Karpas-422 (cell line): ENCODE measurements at regions not wholly inside any gene's neighbourhood (a gene's known extent, or its start where the extent isn't known, plus 50 kb on each side); places are given as distances from the start of the nearest gene placed in this dataset.

ENCODE experiments used
- DNase-seq: peaks from one replicate; pipeline ENCODE4 v3.0.0-alpha.2; 2015
- H2AFZ ChIP-seq: fragments of 200-600 bp; sonication (generic); 2 replicates; pipeline ENCODE4 v1.6.1; 2014; ENCODE audit warnings: antibody characterized with exemption, low read length, mixed read lengths
- H3K27ac ChIP-seq: fragments of 200-600 bp; sonication (generic); 2 replicates; pipeline ENCODE4 v1.5.1; 2014; ENCODE audit warnings: mild to moderate bottlenecking, low read length, moderate library complexity
- H3K27me3 ChIP-seq: fragments of 200-600 bp; sonication (generic); 2 replicates; pipeline ENCODE4 v1.6.1; 2014; ENCODE audit warnings: low read length, mixed read lengths
- H3K36me3 ChIP-seq: fragments of 200-600 bp; sonication (generic); 2 replicates; pipeline ENCODE4 v1.6.1; 2014; ENCODE audit warnings: low read length, mixed read lengths; ENCODE audit not compliant: insufficient read depth
- H3K4me1 ChIP-seq: fragments of 200-600 bp; sonication (generic); 2 replicates; pipeline ENCODE4 v1.6.1; 2014; ENCODE audit warnings: mild to moderate bottlenecking, low read length, mixed read lengths
- H3K4me2 ChIP-seq: fragments of 200-600 bp; sonication (generic); 2 replicates; pipeline ENCODE4 v1.6.1; 2014; ENCODE audit warnings: low read length, low read depth, mild to moderate bottlenecking; ENCODE audit not compliant: poor library complexity, severe bottlenecking
- H3K4me3 ChIP-seq: fragments of 200-600 bp; sonication (generic); 2 replicates; pipeline ENCODE4 v1.5.1; 2014; ENCODE audit warnings: mild to moderate bottlenecking, antibody characterized with exemption, low read length, mixed read lengths
- H3K79me2 ChIP-seq: fragments of 200-600 bp; sonication (generic); 2 replicates; pipeline ENCODE4 v1.6.1; 2014; ENCODE audit warnings: mild to moderate bottlenecking, low read length, mixed read lengths
- H3K9ac ChIP-seq: fragments of 200-600 bp; sonication (generic); 2 replicates; pipeline ENCODE4 v1.6.0; 2014; ENCODE audit warnings: low read length
- H3K9me2 ChIP-seq: fragments of 200-600 bp; sonication (generic), shearing (Covaris generic); replicated peaks from 2 replicates; pipeline ENCODE4 v1.6.0; 2014; ENCODE audit warnings: mild to moderate bottlenecking, low read length, moderate library complexity; ENCODE audit not compliant: insufficient read depth
- H3K9me3 ChIP-seq: fragments of 300-700, 200-600 bp; sonication (generic); 2 replicates; pipeline ENCODE4 v1.6.1; 2014; ENCODE audit warnings: low read length, mixed read lengths
- H4K20me1 ChIP-seq: fragments of 200-600 bp; sonication (generic); 2 replicates; pipeline ENCODE4 v1.6.1; 2014; ENCODE audit warnings: mild to moderate bottlenecking, antibody characterized with exemption, low read length, low read depth; ENCODE audit not compliant: insufficient read depth

DNA sequence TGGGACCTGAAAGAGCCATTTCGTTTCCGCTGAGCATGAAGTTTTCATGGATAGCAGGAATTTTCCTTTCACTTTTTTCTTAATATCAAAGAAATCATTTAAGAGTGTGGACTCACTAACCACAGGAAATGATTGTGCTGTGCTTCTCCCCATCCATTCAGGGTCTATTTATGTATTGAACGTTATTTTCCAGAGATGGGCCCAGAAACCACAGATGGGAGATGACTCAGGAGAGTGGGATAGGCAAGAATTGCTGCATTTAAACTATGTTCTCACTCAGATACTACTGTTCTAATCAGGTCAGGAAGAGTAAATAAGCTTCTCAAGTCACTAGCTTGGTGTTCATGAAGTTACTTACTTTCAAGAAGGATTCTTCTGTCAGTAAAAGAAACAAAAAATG, 763.8 kb downstream of the DTWD2 start:
- DNase-seq: no peak
- H3K27me3 ChIP-seq: no peaks in the 10 kb centered on the region

DNA sequence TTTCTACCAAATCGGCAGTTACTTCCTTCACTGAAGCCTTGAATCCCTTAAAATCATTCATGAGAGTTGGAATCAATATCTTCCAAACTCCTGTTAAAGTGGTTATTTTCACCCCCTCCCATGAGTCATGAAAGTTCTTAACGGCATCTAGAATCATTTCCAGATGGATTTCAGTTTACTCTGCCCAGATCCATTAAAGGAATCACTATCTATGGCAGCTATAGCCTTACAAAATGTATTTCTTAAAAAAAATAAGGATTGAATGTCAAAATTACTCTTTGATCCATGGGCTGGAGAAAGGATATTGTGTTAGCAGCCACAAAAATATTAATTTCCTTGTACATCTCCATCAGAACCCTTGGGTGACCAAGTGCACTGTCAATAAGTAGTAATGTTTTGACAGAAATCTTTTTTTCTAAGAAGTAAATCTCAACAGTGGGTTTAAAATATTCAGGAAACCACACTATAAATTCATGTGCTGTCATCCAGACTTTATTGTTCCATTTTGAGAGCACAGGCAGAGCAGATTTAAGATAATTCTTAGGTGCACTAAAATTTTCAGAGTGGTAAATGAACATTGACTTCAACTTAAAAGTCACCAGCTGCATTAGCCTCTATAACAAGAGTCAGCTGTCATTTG, 767.7 kb downstream of the DTWD2 start:
- H3K4me1 ChIP-seq: no peaks in the 10 kb centered on the region
- no peak overlapping the region for H3K9ac ChIP-seq
- H3K36me3 ChIP-seq: no peaks in the 10 kb centered on the region

More for the DNA sequence above, 763.8 kb downstream of the DTWD2 start:
- no peaks in the 10 kb centered on the region for H4K20me1 ChIP-seq
- H3K4me2 ChIP-seq: no peak overlapping the region
- H3K9me2 ChIP-seq: no peaks in the 10 kb centered on the region
- H3K27ac ChIP-seq: no peak overlapping the region
- H3K4me1 ChIP-seq: no peaks in the 10 kb centered on the region
- no peak overlapping the region for H3K4me3 ChIP-seq
- H3K36me3 ChIP-seq: no peaks in the 10 kb centered on the region
- peaks cover 2% of the 10 kb centered on the region; the same call in 1 of the 2 replicates for H3K9me3 ChIP-seq
- H2AFZ ChIP-seq: no peak overlapping the region
- H3K79me2 ChIP-seq: no peaks in the 10 kb centered on the region
- H3K9ac ChIP-seq: no peak overlapping the region

DNA sequence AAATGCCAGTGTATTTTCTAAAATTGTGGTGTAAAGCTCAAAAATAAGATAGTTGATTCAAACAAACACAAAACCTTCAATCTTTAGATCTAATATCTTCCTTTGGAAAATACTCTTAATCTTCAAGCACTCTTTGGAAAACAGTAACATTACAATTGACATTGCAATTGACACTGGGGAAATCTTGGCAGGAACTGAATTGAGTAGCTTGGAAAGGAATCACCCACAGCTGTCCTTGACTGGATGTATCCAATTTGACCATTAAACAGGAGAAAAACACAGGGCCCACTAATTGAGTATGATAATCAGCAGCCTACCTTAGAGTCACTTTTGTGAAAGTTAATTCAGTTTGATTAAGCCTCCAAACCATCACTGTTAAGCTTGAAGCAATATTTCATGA, 776.7 kb downstream of the DTWD2 start:
- H3K4me2 ChIP-seq: no peak overlapping the region
- no peaks in the 10 kb centered on the region for H4K20me1 ChIP-seq
- H3K27ac ChIP-seq: no peak overlapping the region
- no peaks in the 10 kb centered on the region for H3K9me2 ChIP-seq
- no peaks in the 10 kb centered on the region for H3K36me3 ChIP-seq
- peaks cover 3% of the 10 kb centered on the region; the same call in 1 of the 2 replicates for H3K9me3 ChIP-seq
- H3K4me3 ChIP-seq: no peak overlapping the region
- H3K4me1 ChIP-seq: no peaks in the 10 kb centered on the region
- H3K79me2 ChIP-seq: no peaks in the 10 kb centered on the region
- DNase-seq: no peak
- no peaks in the 10 kb centered on the region for H3K27me3 ChIP-seq
- no peak overlapping the region for H3K9ac ChIP-seq
- no peak overlapping the region for H2AFZ ChIP-seq

More for the DNA sequence above, 767.7 kb downstream of the DTWD2 start:
- Histone ChIP-seq H3K27me3 (no peaks in the 10 kb centered on the region), H3K79me2 (no peaks in the 10 kb centered on the region), H3K9me2 (no peaks in the 10 kb centered on the region), H3K4me3 (no peak overlapping the region), H2AFZ (no peak overlapping the region), H3K9me3 (no peaks in the 10 kb centered on the region), H4K20me1 (no peaks in the 10 kb centered on the region), H3K27ac (no peak overlapping the region), H3K4me2 (no peak overlapping the region)
- no peak for DNase-seq

DNA sequence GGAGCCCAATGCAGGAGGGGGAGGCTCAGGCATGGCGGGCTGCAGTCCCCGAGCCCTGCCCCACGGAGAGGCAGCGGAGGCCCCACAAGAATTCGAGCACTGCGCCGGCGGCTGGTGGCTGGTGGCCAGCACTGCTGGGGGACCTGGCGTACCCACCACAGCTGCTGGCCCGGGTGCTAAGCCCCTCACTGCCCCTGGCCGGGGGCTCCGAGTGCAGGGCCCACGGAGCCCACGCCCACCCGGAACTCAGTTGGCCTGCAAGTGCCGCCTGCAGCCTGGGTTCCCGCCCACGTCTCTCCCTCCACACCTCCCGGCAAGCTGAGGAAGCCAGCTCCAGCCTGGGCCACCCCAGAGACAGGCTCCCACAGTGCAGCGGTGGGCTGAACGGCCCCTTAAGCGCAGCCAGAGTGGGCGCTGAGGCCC, 780.3 kb downstream of the DTWD2 start:
- Histone ChIP-seq H3K9me3 (peaks cover 3% of the 10 kb centered on the region; the same call in 1 of the 2 replicates), H3K27ac (no peak overlapping the region), H3K9me2 (no peaks in the 10 kb centered on the region), H3K9ac (no peak overlapping the region), H3K27me3 (no peaks in the 10 kb centered on the region), H3K36me3 (no peaks in the 10 kb centered on the region), H3K79me2 (no peaks in the 10 kb centered on the region), H3K4me2 (no peak overlapping the region), H3K4me1 (no peaks in the 10 kb centered on the region), H3K4me3 (no peak overlapping the region), H2AFZ (no peak overlapping the region), H4K20me1 (no peaks in the 10 kb centered on the region)
- no peak for DNase-seq

DNA sequence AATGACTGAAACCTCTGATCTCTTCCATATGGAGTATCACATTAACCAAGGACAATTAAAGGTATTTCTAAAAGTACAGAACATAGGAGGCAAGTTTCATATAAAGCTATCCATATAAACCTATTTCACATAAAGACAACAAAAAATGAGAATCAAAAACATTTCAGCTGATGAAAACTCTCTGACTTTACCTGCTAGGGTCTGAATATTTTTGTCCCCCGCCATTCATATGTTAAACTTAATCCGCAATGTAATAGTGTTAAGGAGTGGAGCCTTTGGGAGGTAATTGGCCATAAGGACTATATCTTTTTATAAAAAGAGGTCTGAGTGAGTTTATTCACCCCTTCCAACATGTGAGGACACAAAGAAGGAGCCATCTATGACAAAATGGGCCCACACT, 788.5 kb downstream of the DTWD2 start:
- DNase-seq: no peak
- Histone ChIP-seq H3K9me2 (no peaks in the 10 kb centered on the region), H3K9me3 (no peaks in the 10 kb centered on the region), H3K9ac (no peak overlapping the region), H3K4me3 (no peak overlapping the region), H3K79me2 (no peaks in the 10 kb centered on the region), H3K36me3 (no peaks in the 10 kb centered on the region), H2AFZ (no peak overlapping the region), H4K20me1 (no peaks in the 10 kb centered on the region), H3K4me1 (no peaks in the 10 kb centered on the region), H3K27ac (no peak overlapping the region), H3K27me3 (no peaks in the 10 kb centered on the region), H3K4me2 (no peak overlapping the region)

DNA sequence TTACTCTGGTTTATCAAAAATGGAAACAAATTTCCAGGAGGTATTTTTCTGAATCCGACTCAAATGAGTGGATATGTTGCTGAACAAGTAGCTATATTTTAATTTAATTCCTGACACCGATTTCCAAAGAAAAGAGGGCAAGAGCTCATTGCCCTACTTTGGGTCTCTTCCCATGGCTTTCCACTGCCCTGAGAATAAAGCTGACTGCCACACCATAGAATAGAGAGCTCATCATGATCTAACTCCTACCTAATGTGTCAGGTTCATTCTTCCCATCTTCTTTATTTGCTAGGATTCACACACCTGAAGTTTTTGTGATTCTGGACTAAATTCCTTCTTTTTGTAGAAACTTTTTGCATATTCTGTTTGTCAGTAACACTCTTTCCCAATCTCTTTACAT, 792.1 kb downstream of the DTWD2 start:
- no peaks in the 10 kb centered on the region for H3K9me3 ChIP-seq
- no peak overlapping the region for H3K9ac ChIP-seq
- H3K27ac ChIP-seq: no peak overlapping the region
- H3K27me3 ChIP-seq: no peaks in the 10 kb centered on the region
- no peaks in the 10 kb centered on the region for H4K20me1 ChIP-seq
- H3K36me3 ChIP-seq: no peaks in the 10 kb centered on the region
- H2AFZ ChIP-seq: no peak overlapping the region
- H3K4me1 ChIP-seq: no peaks in the 10 kb centered on the region
- DNase-seq: no peak
- H3K9me2 ChIP-seq: no peaks in the 10 kb centered on the region
- no peak overlapping the region for H3K4me2 ChIP-seq
- no peak overlapping the region for H3K4me3 ChIP-seq
- no peaks in the 10 kb centered on the region for H3K79me2 ChIP-seq

DNA sequence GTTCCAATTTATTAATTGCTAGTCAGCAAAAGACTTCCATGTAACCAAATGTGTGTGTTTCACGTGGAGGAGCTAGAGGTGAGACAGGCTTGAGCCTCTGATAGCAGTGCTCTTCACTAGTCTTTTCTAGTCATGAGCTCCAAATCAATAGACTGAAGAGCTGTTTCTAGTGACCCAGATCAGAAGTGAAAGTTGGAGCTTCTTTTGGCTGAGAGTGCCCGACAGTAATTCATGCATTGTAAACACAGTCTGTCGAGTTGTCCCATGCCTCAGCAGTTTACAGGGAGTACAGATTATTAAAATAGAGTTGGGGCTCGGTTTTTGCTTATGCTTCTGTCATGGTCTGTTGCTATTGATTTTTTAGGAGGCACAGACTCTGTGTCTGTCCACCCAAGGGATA, 793.1 kb downstream of the DTWD2 start:
- H3K27me3 ChIP-seq: no peaks in the 10 kb centered on the region

DNA sequence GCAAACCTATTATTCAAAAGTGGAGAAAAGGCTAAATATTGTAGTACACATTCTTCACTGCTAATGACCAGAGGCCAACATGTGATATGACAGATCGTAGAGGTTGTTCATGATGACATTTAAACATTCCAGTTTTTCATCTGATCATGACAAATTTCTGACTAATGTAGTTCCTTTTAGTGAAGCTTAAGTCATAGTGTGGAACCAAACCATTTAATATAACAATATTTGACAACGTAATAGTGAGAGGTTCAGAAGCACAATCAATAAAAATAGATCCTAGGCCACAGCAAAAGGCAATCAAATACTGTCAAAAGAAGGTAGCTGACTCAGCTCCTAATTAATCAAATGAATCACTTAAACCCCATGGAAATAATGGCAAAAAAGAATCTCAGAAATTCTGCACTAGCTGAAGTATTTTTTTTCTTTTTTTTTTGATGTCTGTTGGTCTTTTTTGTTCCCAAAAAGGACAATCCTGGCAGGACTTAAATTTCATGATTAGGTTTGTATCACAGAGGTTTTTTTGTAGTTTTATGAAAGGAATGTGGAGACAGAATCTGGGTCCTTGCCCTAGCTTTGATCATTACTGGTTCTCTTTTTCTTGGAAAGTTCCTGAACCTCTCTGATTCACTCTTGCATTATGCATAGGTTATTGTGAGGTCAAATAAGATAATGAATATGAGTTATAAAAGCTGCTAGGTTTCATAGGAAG, 795.0 kb downstream of the DTWD2 start:
- DNase-seq: no peak
- Histone ChIP-seq H3K4me3 (no peak overlapping the region), H2AFZ (no peak overlapping the region), H3K4me2 (no peak overlapping the region), H3K79me2 (no peaks in the 10 kb centered on the region), H4K20me1 (no peaks in the 10 kb centered on the region), H3K27me3 (no peaks in the 10 kb centered on the region), H3K36me3 (no peaks in the 10 kb centered on the region), H3K9ac (no peak overlapping the region), H3K4me1 (no peaks in the 10 kb centered on the region), H3K9me2 (no peaks in the 10 kb centered on the region; the same call in 1 of the 2 replicates), H3K9me3 (peaks cover 3% of the 10 kb centered on the region; the same call in 1 of the 2 replicates), H3K27ac (no peak overlapping the region)

More for the DNA sequence above, 793.1 kb downstream of the DTWD2 start:
- H3K4me3 ChIP-seq: no peak overlapping the region
- H3K9ac ChIP-seq: no peak overlapping the region
- no peak for DNase-seq
- H3K79me2 ChIP-seq: no peaks in the 10 kb centered on the region
- H2AFZ ChIP-seq: no peak overlapping the region
- no peaks in the 10 kb centered on the region for H3K36me3 ChIP-seq
- H4K20me1 ChIP-seq: no peaks in the 10 kb centered on the region
- H3K4me1 ChIP-seq: no peaks in the 10 kb centered on the region
- peaks cover under 1% of the 10 kb centered on the region; the same call in 1 of the 2 replicates for H3K9me3 ChIP-seq
- H3K27ac ChIP-seq: no peak overlapping the region
- no peak overlapping the region for H3K4me2 ChIP-seq
- H3K9me2 ChIP-seq: no peaks in the 10 kb centered on the region
